Left forelimb (tissue), 1 donor: ENCODE measurements at regions not wholly inside any gene's neighbourhood (a gene's known extent, or its start where the extent isn't known, plus 50 kb on each side); places are given as distances from the start of the nearest gene placed in this dataset.
"Not testable (repeated sequence)": the region's sequence is repeated elsewhere in the genome, so short reads cannot be mapped to it uniquely, and the experiment has no call there.

Experiments used
- DNase-seq: peaks from one replicate; pipeline ENCODE4 v3.0.0-alpha.2; 2018; ENCODE audit warnings: low spot score

- no peak for DNase-seq
Measured at GRCh38 chr5:82493221-82493620, 215.1 kb upstream of the RPS23 start.

GRCh38 chr5:82491397-82491796, 213.2 kb upstream of the RPS23 start:
- no peak for DNase-seq

DNA sequence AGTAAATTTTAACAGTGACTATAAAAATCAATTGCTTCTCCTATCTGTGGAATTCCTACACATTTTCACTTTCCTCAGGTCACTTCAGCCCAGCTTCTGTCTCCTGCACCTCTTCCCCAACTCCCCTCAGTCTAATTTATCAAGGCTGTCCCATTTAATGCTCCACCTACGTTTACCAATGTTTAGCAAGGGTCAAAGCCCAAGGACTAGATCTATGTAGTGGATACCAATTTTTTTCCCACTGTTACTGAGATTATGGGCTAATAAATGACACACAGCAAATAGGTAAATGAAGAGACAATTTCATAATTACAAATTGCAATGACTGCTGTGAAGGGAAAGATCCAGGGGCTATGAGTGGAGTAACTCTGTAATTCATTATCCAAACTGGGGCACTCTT, 211.5 kb upstream of the RPS23 start:
- no peak for DNase-seq

DNA sequence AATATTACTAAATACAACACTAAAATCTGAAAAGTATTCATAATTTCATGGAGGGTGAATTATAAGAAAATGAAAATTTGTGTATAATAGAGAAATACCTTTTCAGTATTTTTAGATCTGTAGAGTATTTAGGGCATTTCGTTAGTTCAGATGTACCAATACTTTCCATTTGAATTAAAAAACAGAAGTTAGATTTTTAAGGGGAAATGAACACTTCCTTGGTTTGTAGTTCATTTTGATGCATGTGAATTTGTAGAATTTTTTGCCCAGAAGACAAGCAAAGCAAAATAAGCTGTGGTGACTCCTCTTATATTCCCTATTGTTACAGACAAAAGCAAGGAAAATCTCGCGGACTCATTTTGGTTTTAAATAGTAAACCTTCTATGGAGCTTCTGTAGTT, 209.0 kb upstream of the RPS23 start:
- no peak for DNase-seq

- no peak for DNase-seq
Measured at GRCh38 chr5:82480331-82480730, 202.2 kb upstream of the RPS23 start.

DNA sequence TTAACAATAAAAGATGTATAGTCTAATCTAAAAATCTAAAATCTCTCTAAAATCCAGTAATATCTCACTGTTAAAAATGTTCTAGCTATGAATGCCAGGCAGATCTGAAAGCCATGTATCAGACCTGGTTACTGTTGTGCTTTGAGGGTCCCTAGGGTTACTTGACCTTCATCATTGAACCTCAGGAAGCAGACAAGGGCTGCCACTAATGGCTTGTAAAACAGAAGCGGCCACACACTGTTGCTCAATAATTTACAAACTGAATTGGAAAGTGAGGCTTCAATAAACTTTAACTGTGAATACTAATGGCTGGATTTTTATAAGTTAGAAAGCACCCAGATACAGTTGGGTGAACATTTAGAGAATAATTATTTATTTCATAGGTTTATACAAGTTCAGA, 198.0 kb upstream of the RPS23 start:
- no peak for DNase-seq

- DNase-seq: no peak
Measured at GRCh38 chr5:82473262-82473661, 195.1 kb upstream of the RPS23 start.

GRCh38 chr5:82470185-82470994, 192.2 kb upstream of the RPS23 start:
- no peak for DNase-seq

- no peak for DNase-seq
Measured at GRCh38 chr5:82466986-82467561, 188.9 kb upstream of the RPS23 start.

- no peak for DNase-seq
Measured at GRCh38 chr5:82465235-82465634, 187.1 kb upstream of the RPS23 start.

- no peak for DNase-seq
Measured at GRCh38 chr5:82459626-82460025, 181.5 kb upstream of the RPS23 start.

- DNase-seq: not testable (repeated sequence)
Measured at GRCh38 chr5:82455317-82455716, 177.2 kb upstream of the RPS23 start.

GRCh38 chr5:82448374-82448773, 170.2 kb upstream of the RPS23 start:
- no peak for DNase-seq

DNA sequence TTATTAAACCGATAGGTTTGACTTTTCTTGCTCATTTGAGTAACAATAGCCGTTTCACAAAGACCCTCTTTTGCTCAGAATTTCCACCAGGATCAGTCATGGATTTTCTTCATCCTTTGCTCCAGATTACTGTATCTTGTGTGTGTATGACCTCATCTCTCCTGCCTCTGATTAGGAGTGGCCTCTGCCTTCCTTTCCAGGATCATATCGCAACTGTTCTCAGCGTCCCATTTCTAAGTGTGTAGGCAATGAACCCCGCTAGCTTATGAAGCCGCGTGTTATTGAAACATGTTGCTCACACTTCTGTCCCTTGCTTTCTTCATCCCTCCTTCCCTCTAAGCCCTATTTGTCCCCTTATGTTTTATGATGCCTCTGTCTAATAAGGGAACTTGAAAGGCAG, 169.8 kb upstream of the RPS23 start:
- no peak for DNase-seq

DNA sequence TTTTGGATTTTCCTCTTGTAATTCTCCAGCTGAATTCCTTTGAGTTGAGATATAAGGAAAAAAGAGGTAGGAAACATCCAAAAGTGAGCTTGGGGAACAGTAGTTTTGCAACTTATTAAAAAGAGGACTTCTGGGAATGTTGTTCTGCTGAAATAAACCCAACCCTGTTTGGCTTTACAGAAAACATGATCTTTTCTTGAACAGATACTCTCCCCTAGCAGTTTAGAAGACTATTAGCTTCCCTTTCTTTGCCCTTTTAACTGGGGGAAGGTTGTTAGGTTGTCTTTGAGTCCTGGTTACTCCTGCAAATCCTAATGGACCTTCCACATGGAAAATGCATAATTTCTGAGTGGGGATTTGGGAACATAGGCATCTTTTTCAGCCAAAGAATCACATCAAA, 168.7 kb upstream of the RPS23 start:
- DNase-seq: no peak

GRCh38 chr5:82445726-82446335, 167.7 kb upstream of the RPS23 start:
- DNase-seq: no peak

- DNase-seq: no peak
Measured at GRCh38 chr5:82439750-82440445, 161.7 kb upstream of the RPS23 start.

DNA sequence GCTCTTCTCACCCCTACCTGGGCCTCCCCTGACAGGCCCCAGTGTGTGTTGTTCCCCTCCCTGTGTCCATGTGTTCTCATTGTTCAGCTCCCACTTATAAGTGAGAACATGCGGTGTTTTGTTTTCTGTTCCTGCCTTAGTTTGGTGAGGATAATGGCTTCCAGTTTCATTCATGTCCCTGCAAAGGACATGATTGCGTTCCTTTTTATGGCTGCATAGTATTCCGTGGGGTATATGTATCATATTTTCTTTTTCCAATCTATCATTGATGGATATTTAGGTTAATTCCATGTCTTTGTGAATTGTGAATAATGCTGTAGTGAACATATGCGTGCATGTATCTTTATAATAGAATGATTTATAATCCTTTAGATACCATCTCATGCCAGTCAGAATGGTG, 159.4 kb upstream of the RPS23 start:
- not testable (repeated sequence) for DNase-seq

DNA sequence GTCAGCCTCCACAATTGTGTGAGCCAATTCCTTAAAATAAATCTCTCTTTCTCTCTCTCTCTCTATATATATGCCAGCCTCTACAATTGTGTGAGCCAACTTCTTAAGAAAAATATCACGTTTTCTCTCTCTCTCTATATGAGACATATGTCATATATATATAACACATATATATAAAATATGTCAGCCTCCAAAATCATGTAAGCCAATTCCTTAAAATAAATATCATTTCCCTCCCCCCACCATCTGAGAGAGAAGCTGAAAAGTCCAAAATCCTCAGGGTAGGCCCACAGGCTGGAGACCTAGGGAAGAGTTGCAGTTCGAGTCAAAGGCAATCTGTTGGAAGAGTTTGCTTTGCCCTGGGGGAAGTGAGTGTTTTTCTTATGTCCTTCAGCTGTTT, 158.1 kb upstream of the RPS23 start:
- DNase-seq: no peak

- not testable (repeated sequence) for DNase-seq
Measured at GRCh38 chr5:82434696-82435660, 156.8 kb upstream of the RPS23 start.

- no peak for DNase-seq
Measured at GRCh38 chr5:82426464-82427154, 148.5 kb upstream of the RPS23 start.
